ENCODE measurements at regions not wholly inside any gene's neighbourhood (a gene's known extent, or its start where the extent isn't known, plus 50 kb on each side); places are given as distances from the start of the nearest gene placed in this dataset.

DNA sequence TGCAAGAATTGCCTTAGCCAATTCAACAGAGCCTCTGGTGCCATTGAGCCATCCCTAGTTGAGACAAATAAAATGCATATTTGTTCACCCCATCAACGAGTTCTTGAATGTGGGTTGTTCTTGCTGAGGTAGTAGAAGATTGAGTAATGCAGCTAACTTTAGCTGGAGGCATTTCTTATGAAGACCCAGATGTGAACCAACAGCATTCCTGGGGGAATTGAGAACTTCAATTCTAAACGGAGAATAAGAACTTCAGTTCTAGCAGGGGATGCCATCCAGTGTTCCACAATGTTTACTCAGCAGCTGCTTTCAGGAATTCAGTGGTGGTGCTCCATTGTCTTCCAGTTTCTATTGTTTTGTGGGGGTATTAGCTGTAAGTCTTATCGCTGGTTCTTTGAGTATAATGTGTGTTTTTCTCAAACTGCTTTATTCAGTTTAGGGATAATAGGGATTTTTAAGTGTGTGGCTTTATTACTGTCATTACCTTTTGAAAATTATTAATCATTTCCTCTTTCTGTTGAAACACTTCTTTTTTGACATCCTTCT is 1968.2 kb upstream of the NUDT12 start:
- Histone ChIP-seq H3K9ac (ENCODE audit: low read depth in 1 of 2, low read length in 2 of 2) (no peak overlapping the region), H3K27me3 (ENCODE audit: control insufficient read depth in 4 of 4, insufficient read depth in 4 of 4, low read length in 3 of 4) (no peaks in the 10 kb centered on the region), H3K4me1 (ENCODE audit: control insufficient read depth in 4 of 4, insufficient read depth in 4 of 4, low read length in 3 of 4) (no peaks in the 10 kb centered on the region), H3K4me3 (ENCODE audit: low read depth in 1 of 3, low read length in 3 of 3) (no peak overlapping the region), H3K9me3 (ENCODE audit: control insufficient read depth in 4 of 4, low read length in 3 of 4) (peaks cover 0 to 7% (median 0%) of the 10 kb centered on the region in 4 donors), H3K36me3 (ENCODE audit: control insufficient read depth in 4 of 4, insufficient read depth in 3 of 4, low read depth in 1 of 4, low read length in 3 of 4) (no peaks in the 10 kb centered on the region), H3K27ac (ENCODE audit: low read depth in 1 of 2, low read length in 2 of 2) (no peak overlapping the region)
- TF ChIP-seq JUND (IDR thresholded peaks at IDR 0.05): no peak
- TF ChIP-seq EGR1 (IDR thresholded peaks at IDR 0.05; ENCODE audit: low read depth in 2 of 2): no peak
- no peak for TF ChIP-seq HNF4G (IDR thresholded peaks at IDR 0.05)
- no peak for TF ChIP-seq YY1 (IDR thresholded peaks at IDR 0.05)
- TF ChIP-seq, protein P1, sequence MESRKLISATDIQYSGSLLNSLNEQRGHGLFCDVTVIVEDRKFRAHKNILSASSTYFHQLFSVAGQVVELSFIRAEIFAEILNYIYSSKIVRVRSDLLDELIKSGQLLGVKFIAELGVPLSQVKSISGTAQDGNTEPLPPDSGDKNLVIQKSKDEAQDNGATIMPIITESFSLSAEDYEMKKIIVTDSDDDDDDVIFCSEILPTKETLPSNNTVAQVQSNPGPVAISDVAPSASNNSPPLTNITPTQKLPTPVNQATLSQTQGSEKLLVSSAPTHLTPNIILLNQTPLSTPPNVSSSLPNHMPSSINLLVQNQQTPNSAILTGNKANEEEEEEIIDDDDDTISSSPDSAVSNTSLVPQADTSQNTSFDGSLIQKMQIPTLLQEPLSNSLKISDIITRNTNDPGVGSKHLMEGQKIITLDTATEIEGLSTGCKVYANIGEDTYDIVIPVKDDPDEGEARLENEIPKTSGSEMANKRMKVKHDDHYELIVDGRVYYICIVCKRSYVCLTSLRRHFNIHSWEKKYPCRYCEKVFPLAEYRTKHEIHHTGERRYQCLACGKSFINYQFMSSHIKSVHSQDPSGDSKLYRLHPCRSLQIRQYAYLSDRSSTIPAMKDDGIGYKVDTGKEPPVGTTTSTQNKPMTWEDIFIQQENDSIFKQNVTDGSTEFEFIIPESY (IDR thresholded peaks at IDR 0.05): no peak
- no peak for TF ChIP-seq NR2F2 (IDR thresholded peaks at IDR 0.05)
- TF ChIP-seq, protein P2, sequence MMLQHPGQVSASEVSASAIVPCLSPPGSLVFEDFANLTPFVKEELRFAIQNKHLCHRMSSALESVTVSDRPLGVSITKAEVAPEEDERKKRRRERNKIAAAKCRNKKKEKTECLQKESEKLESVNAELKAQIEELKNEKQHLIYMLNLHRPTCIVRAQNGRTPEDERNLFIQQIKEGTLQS (IDR thresholded peaks at IDR 0.05): no peak
- no peak for TF ChIP-seq REST (IDR thresholded peaks at IDR 0.05)
- no peak for TF ChIP-seq GABPA (IDR thresholded peaks at IDR 0.05 in 1 of 2, conservative IDR thresholded peaks at IDR 0.05 in 1 of 2)
- no peak for TF ChIP-seq FOXA1 (IDR thresholded peaks at IDR 0.05)
- no peak for TF ChIP-seq RXRA (IDR thresholded peaks at IDR 0.05)
- no peak for TF ChIP-seq MAX (IDR thresholded peaks at IDR 0.05)
- no peak for TF ChIP-seq FOXA2 (IDR thresholded peaks at IDR 0.05)
- DNase-seq (ENCODE audit: low spot score): no peak
- 64% methylated on average over 3 of the region's 3 CpGs for WGBS

- H3K4me3 ChIP-seq (ENCODE audit: low read depth in 1 of 3, low read length in 3 of 3): no peak overlapping the region
- no peak for TF ChIP-seq HNF4A (conservative IDR thresholded peaks at IDR 0.05)
- TF ChIP-seq HNF4G (IDR thresholded peaks at IDR 0.05): no peak
- TF ChIP-seq RAD21 (IDR thresholded peaks at IDR 0.05): no peak
- TF ChIP-seq, protein P2 (IDR thresholded peaks at IDR 0.05): no peak
- no peak for TF ChIP-seq FOXA1 (IDR thresholded peaks at IDR 0.05)
- no peak for TF ChIP-seq EGR1 (IDR thresholded peaks at IDR 0.05; ENCODE audit: low read depth in 2 of 2)
- TF ChIP-seq REST (IDR thresholded peaks at IDR 0.05): no peak
- no peak for TF ChIP-seq TAF1 (conservative IDR thresholded peaks at IDR 0.05)
- TF ChIP-seq, protein P1 (IDR thresholded peaks at IDR 0.05): no peak
- no peak for TF ChIP-seq YY1 (IDR thresholded peaks at IDR 0.05)
- TF ChIP-seq GABPA (IDR thresholded peaks at IDR 0.05 in 1 of 2, conservative IDR thresholded peaks at IDR 0.05 in 1 of 2): no peak
- peaks cover 0 to 3% (median 0%) of the 10 kb centered on the region in 4 donors for H3K9me3 ChIP-seq (ENCODE audit: control insufficient read depth in 4 of 4, low read length in 3 of 4)
- H3K4me1 ChIP-seq (ENCODE audit: control insufficient read depth in 4 of 4, insufficient read depth in 4 of 4, low read length in 3 of 4): no peaks in the 10 kb centered on the region
- H3K36me3 ChIP-seq (ENCODE audit: control insufficient read depth in 4 of 4, insufficient read depth in 3 of 4, low read depth in 1 of 4, low read length in 3 of 4): no peaks in the 10 kb centered on the region
- no peak overlapping the region for H3K27ac ChIP-seq (ENCODE audit: low read depth in 1 of 2, low read length in 2 of 2)
- no peak overlapping the region for H3K9ac ChIP-seq (ENCODE audit: low read depth in 1 of 2, low read length in 2 of 2)
- DNase-seq (ENCODE audit: low spot score): no peak
- WGBS: 56% methylated on average over 5 of the region's 5 CpGs
- no peaks in the 10 kb centered on the region for H3K27me3 ChIP-seq (ENCODE audit: control insufficient read depth in 4 of 4, insufficient read depth in 4 of 4, low read length in 3 of 4)
These were observed 1967.3 kb upstream of the NUDT12 start for GRCh38 chr5:105529851-105530250.

Data from liver (tissue), 7 donors.